HG03432 (cell line): ENCODE measurements at regions not wholly inside any gene's neighbourhood (a gene's known extent, or its start where the extent isn't known, plus 50 kb on each side); places are given as distances from the start of the nearest gene placed in this dataset.
"Not testable (repeated sequence)": the region's sequence is repeated elsewhere in the genome, so short reads cannot be mapped to it uniquely, and the experiment has no call there.

Source experiments
- ATAC-seq: cut with Tn5 transposase; IDR thresholded peaks from one replicate; pipeline ENCODE4 v1.9.1; 2021; ENCODE audit warnings: mild to moderate bottlenecking, moderate library complexity; ENCODE audit not compliant: unreplicated experiment

DNA sequence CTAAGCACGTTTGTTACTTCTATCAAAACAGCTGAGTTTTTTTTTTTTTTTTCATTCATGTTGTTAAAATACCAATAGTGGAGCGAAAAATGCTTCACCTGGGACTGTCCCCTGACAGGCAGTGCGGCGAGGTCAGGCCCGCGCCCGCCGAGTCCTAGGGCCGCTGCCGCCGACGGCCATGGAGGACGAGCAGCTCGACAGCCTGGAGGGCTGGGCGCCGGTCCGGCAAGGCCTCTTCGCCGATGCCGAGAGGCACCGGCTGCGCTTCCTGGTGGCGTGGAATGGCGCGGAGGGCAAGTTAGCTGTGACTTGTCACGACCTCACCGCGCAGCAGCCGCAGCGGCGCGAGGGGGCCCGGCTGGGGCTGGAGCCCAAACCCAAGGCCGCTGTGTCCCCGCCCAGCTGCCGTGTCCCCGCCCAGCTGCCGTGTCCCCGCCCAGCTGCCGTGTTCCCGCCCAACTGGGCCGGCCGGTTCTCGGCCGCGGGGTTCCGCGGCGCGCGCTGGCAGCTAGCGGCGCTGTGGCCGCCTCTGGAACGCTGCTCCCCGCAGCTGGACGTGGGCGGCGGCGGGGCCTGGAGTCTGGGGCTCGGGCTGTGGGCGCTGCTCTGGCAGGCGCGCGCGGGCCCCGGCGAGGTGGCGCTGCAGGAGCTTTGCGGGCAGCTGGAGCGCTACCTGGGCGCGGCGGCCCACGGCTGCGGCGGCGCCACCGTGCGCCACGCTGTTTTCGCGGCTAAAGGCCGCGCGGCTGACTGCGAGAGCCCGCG is 56.7 kb upstream of the GOLGA8R start:
- peak; percentile 96 for ATAC-seq

DNA sequence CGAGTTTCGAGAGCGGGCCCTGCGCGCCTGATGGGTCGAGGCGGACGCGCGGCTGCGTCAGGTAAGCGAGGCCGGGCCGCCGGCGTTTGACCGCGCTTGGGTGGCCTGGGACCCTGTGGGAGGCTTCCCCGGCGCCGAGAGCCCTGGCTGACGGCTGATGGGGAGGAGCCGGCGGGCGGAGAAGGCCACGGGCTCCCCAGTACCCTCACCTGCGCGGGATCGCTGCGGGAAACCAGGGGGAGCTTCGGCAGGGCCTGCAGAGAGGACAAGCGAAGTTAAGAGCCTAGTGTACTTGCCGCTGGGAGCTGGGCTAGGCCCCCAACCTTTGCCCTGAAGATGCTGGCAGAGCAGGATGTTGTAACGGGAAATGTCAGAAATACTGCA is 57.3 kb upstream of the GOLGA8R start:
- ATAC-seq = not testable (repeated sequence)

DNA sequence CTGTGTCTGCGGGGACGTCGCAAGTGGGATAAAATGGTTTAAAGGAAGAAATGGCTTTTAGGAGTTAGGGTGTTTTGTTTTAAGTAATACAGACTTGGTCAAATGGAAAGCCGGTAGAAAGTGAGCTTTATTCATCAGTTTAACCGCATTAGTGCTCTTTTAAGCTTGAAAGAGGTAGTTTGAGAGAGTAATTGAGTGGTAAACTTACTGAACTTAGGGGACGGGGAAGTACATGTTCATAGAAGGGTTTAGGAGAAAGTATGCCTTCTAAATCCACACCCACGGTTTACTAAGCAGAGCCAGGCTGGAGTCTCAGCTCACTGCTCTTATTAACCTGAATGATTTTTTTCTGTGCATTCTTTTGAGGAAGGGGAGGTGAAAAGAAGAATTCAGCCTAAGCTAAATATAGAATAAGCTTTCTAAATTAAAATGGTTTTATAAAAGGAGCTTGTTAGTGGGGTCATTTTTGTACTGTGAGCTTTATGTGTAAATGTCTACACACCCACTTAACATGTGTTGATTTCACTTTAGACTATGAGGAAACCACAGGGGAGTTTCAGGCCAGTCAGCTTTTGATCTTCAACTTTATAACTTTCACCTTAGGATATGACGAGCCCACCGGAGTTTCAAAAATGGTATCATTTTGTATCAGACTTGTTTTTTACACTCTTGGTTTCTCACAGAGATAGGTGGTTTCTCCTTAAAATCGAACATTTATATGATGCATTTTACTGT is 57.9 kb upstream of the GOLGA8R start:
- ATAC-seq = peak; percentile 32

GRCh38 chr15:30484887-30485286 is 67.0 kb upstream of the GOLGA8Q start:
- ATAC-seq = not testable (repeated sequence)

GRCh38 chr15:30489237-30489636 is 62.6 kb upstream of the GOLGA8Q start:
- not testable (repeated sequence) for ATAC-seq

DNA sequence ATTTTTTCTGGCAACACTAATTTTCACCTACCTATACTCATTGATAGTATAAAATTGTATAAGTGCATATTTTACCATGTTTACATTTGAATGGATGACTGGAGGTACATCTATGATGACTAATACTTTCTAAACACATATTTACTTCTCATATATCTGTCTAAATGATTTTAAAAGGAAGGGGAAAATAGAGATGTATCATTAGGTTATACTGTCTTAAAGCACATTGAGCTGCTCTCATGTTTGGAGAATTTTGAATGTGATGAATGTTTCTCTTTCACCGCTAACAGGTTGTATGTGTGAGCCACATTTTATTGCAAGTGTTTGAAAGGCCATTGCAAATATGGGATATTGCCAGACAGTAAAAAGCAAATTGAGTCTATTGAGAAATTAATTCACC is 61.5 kb upstream of the GOLGA8Q start:
- ATAC-seq = not testable (repeated sequence)

- not testable (repeated sequence) for ATAC-seq
These were observed 57.9 kb upstream of the GOLGA8Q start for GRCh38 chr15:30493947-30494346.

DNA sequence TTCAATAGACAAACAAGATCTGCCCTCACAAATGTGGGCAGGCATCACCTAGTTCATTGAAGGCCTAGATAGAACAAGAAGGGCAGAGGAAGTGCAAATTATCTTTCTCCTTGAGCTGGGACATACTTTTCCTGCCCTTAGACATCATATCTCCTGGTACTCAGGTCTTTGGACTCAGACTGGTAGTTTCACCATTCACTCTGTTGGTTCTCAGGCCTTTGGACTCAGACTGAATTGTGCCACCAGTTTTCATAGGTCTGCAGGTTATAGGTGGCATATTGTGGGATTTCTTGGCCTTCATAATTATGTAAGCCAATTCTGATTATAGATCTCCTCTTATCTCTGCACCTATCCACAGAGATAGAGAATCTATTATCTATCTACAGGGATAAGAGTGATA is 54.6 kb upstream of the GOLGA8Q start:
- ATAC-seq = not testable (repeated sequence)

DNA sequence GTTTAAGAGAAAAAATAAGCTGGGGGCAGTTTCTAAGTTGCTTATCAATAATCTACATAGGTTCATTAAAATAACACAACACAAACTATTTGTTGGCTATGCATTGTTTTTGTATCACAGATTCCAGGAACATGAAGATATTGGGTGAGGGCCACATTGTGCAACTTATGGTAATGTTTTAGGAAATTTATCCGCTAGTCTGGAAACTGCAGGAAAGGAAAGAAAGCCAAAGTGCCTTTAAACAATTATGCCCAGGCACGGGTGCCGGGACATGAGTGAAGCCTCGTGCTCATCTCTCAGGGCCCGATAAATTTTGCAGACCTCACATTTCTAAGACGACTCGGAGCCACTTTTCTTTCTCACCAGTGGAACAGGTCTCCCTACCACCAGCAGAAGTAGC is 52.6 kb upstream of the GOLGA8Q start:
- not testable (repeated sequence) for ATAC-seq

- ATAC-seq = not testable (repeated sequence)
These were observed 51.3 kb upstream of the GOLGA8Q start for GRCh38 chr15:30500511-30500910.
